K562 (cell line): ENCODE measurements at regions not wholly inside any gene's neighbourhood (a gene's known extent, or its start where the extent isn't known, plus 50 kb on each side); places are given as distances from the start of the nearest gene placed in this dataset.

ENCODE experiments used
- ATAC-seq: fragments of 200-7000 bp; cut with Tn5 transposase; 3 replicates; pipeline ENCODE4 v1.9.1; 2020; ENCODE audit warnings: moderate library complexity
- BruUV-seq: library from RNA; stranded (reverse); fragments of 400-500 nt; replicated peaks from 2 replicates; lab custom pipeline; 2021; lab: Mats Ljungman, UMichigan
- CTCF ChIA-PET: fragments of 300-600 bp; formaldehyde crosslinking; extraction: SDS; loops from one replicate; lab custom pipeline; 2021; ENCODE audit warnings: low intra/inter-chr PET ratio; lab: Yijun Ruan, JAX
- POLR2A ChIA-PET: fragments of 300-600, 350-650 bp; sonication (Branson Sonifier 250); formaldehyde crosslinking; extraction: SDS; loops from one replicate; lab custom pipeline; 2021; ENCODE audit warnings: antibody characterized with exemption, inconsistent platforms; lab: Yijun Ruan, JAX
- DNase-seq, 4 experiments: peaks; one replicate each; pipeline versions ENCODE4 v3.0.0 to v3.0.0-alpha.2; 2011 to 2018; ENCODE audit warnings: low spot score in 3 of 4, mixed read lengths in 3 of 4; ENCODE audit errors: extremely low read depth in 1 of 4
- FAIRE-seq: peaks from 2 replicates; lab custom pipeline; 2011; peaks lifted over from hg19 to GRCh38; lab: Jason Lieb, UNC
- H2AFZ ChIP-seq: 2 replicates; pipeline ENCODE4 v1.6.0; 2011; ENCODE audit warnings: low read depth, low read length, control low read depth, inconsistent platforms
- H3K27ac ChIP-seq: fragments of 200-600 bp; 3 replicates; pipeline ENCODE4 v1.8.0; 2011; ENCODE audit warnings: low read depth, mild to moderate bottlenecking, control low read depth, inconsistent platforms, low read length, moderate library complexity, mixed read lengths; ENCODE audit errors: extremely low read depth
- H3K27me3 ChIP-seq, 2 experiments: fragments of 300-600 bp in 1 of 2; 2 replicates in 1 of 2; 3 replicates in 1 of 2; pipeline versions ENCODE4 v1.6.0 to v1.8.0; 2011; ENCODE audit warnings: inconsistent platforms in 2 of 2, low read length in 2 of 2, mild to moderate bottlenecking in 1 of 2, mixed read lengths in 1 of 2, moderate library complexity in 1 of 2; ENCODE audit not compliant: control insufficient read depth in 2 of 2, insufficient read depth in 2 of 2
- H3K36me3 ChIP-seq: fragments of 300-600 bp; 3 replicates; pipeline ENCODE4 v1.8.0; 2011; ENCODE audit warnings: mild to moderate bottlenecking, low read length, inconsistent platforms; ENCODE audit not compliant: control insufficient read depth, insufficient read depth
- H3K4me1 ChIP-seq, 2 experiments: fragments of 200-600 bp in 1 of 2; replicated peaks in 1 of 2; 2 replicates in 1 of 2; 3 replicates in 1 of 2; pipeline versions ENCODE4 v1.5.1 to v1.8.0; 2011; ENCODE audit warnings: inconsistent platforms in 2 of 2, low read length in 2 of 2, mild to moderate bottlenecking in 1 of 2, mixed read lengths in 1 of 2, moderate library complexity in 1 of 2; ENCODE audit not compliant: control insufficient read depth in 2 of 2, insufficient read depth in 2 of 2
- H3K4me2 ChIP-seq: 2 replicates; pipeline ENCODE4 v1.6.1; 2011; ENCODE audit warnings: low read length, control low read depth, inconsistent platforms, mixed read lengths; ENCODE audit not compliant: insufficient read depth
- H3K4me3 ChIP-seq: fragments of 200-600 bp; sonication (generic), shearing (Covaris generic); 2 replicates; pipeline ENCODE4 v1.5.1; 2016; ENCODE audit warnings: control low read depth, inconsistent platforms
- H3K79me2 ChIP-seq: fragments of 200-600 bp; 3 replicates; pipeline ENCODE4 v1.8.0; 2011; ENCODE audit warnings: low read length, inconsistent platforms; ENCODE audit not compliant: control insufficient read depth, insufficient read depth
- H3K9ac ChIP-seq, 2 experiments: 2 replicates each; pipeline versions ENCODE4 v1.6.0 to v1.6.1; 2011; ENCODE audit warnings: low read depth in 2 of 2, low read length in 2 of 2, control low read depth in 1 of 2, inconsistent platforms in 1 of 2, mild to moderate bottlenecking in 1 of 2, mixed read lengths in 1 of 2; ENCODE audit not compliant: insufficient read depth in 1 of 2
- H3K9me1 ChIP-seq: one replicate; pipeline ENCODE4 v1.6.0; 2011; ENCODE audit warnings: inconsistent platforms, mild to moderate bottlenecking, low read length, moderate library complexity; ENCODE audit not compliant: control insufficient read depth, insufficient read depth
- H3K9me3 ChIP-seq: replicated peaks from 2 replicates; pipeline ENCODE4 v1.5.1; 2011; ENCODE audit warnings: low read depth, low read length, inconsistent platforms; ENCODE audit not compliant: control insufficient read depth, insufficient read depth
- H4K20me1 ChIP-seq: replicated peaks from 2 replicates; pipeline ENCODE4 v1.6.1; 2011; ENCODE audit warnings: low read length, inconsistent platforms, mixed read lengths; ENCODE audit not compliant: control insufficient read depth, insufficient read depth
- ARID1B ChIP-seq: fragments of 450-650 bp; IDR thresholded peaks from 2 replicates; pipeline ENCODE4 v1.6.1; 2016; ENCODE audit warnings: antibody characterized with exemption, mild to moderate bottlenecking, inconsistent platforms
- CBFA2T3 ChIP-seq: fragments of 450-650 bp; IDR thresholded peaks from 2 replicates; pipeline ENCODE4 v1.6.1; 2017
- CBX3 ChIP-seq, 2 experiments: IDR thresholded peaks; 1 replicate in 1 of 2; 2 replicates in 1 of 2; pipeline ENCODE4 v1.6.1; 2012; ENCODE audit warnings: inconsistent platforms in 2 of 2, low read length in 2 of 2, borderline replicate concordance in 1 of 2, control low read depth in 1 of 2
- DPF2 ChIP-seq: fragments of 450-650 bp; IDR thresholded peaks from 2 replicates; pipeline ENCODE4 v1.6.1; 2016
- FOSL1 ChIP-seq: fragments of 200-800 bp; sonication (Bioruptor generic); conservative IDR thresholded peaks from 2 replicates; pipeline ENCODE4 v1.6.1; 2016; ENCODE audit warnings: missing genetic modification characterization, missing compliant biosample characterization
- GATAD2A ChIP-seq: fragments of 450-650 bp; IDR thresholded peaks from 2 replicates; pipeline ENCODE4 v1.6.1; 2017
- HNRNPLL ChIP-seq: fragments of 200-400 bp; formaldehyde crosslinking; IDR thresholded peaks from 2 replicates; pipeline ENCODE4 v1.6.1; 2017; ENCODE audit warnings: low read length, low read depth, mild to moderate bottlenecking; ENCODE audit not compliant: poor library complexity, severe bottlenecking
- JUN ChIP-seq, 2 experiments: sonication (generic) in 1 of 2; formaldehyde crosslinking in 1 of 2; IDR thresholded peaks; 2 replicates each; pipeline versions ENCODE4 v1.6.1 to v1.8.0; 2012 to 2022; ENCODE audit warnings: borderline replicate concordance in 2 of 2, mild to moderate bottlenecking in 2 of 2, improper control_type of control experiment in 1 of 2, low read depth in 1 of 2, low read length in 1 of 2, missing genetic modification reagents in 1 of 2
- JUND ChIP-seq, 2 experiments: IDR thresholded peaks; 2 replicates in 1 of 2; 3 replicates in 1 of 2; pipeline ENCODE4 v1.6.1; 2011; ENCODE audit warnings: borderline replicate concordance in 2 of 2, low read depth in 2 of 2, low read length in 2 of 2, improper control_type of control experiment in 1 of 2, missing biosample characterization in 1 of 2, missing genetic modification characterization in 1 of 2, missing genetic modification reagents in 1 of 2
- MEIS2 ChIP-seq: fragments of 450-650 bp; IDR thresholded peaks from 2 replicates; pipeline ENCODE4 v1.6.1; 2014; ENCODE audit warnings: mild to moderate bottlenecking; ENCODE audit not compliant: partially characterized antibody
- NRF1 ChIP-seq, 2 experiments: fragments of 450-650 bp; IDR thresholded peaks in 1 of 2; conservative IDR thresholded peaks in 1 of 2; 2 replicates each; pipeline ENCODE4 v1.6.1; 2014; ENCODE audit warnings: mild to moderate bottlenecking in 2 of 2
- PPARD ChIP-seq: fragments of 250-450 bp; sonication (Bioruptor Pico); IDR thresholded peaks from 2 replicates; pipeline ENCODE4 v1.8.0; 2022; ENCODE audit warnings: inconsistent platforms, mild to moderate bottlenecking, moderate library complexity
- SMARCA4 ChIP-seq: fragments of 450-650 bp; IDR thresholded peaks from 2 replicates; pipeline ENCODE4 v1.6.1; 2016
- SMARCE1 ChIP-seq: fragments of 450-650 bp; IDR thresholded peaks from 2 replicates; pipeline ENCODE4 v1.7.1; 2016; ENCODE audit warnings: mild to moderate bottlenecking
- ZSCAN29 ChIP-seq: fragments of 450-650 bp; IDR thresholded peaks from 2 replicates; pipeline ENCODE4 v1.6.1; 2017
- WGBS: fragments of 100-300 bp; shearing (Covaris generic); methylation state at CpG from one replicate; pipeline ENCODE4 v1.1.6; 2016; ENCODE audit warnings: low coverage, mixed read lengths; ENCODE audit not compliant: insufficient coverage; ENCODE audit errors: missing lambda C conversion rate; 5-methylcytosine and 5-hydroxymethylcytosine counted together
- in situ Hi-C: fragments of 300-500 bp; cut with MboI; formaldehyde crosslinking; loops from 4 replicates; pipeline ENCODE4 v1.15.0; 2018; ENCODE audit warnings: inconsistent platforms, mixed read lengths
- intact Hi-C: fragments of 100-400 bp; cut with micrococcal nuclease; formaldehyde crosslinking; loops from 2 replicates; pipeline ENCODE4 v1.14.2; 2022
- TF ChIP-seq, protein P1 (sequence below), 2 experiments: fragments of 450-650 bp in 1 of 2; sonication (generic) in 1 of 2; formaldehyde crosslinking in 1 of 2; IDR thresholded peaks in 1 of 2; conservative IDR thresholded peaks in 1 of 2; 2 replicates each; pipeline versions ENCODE4 v1.6.1 to v1.8.1; 2016 to 2023; ENCODE audit warnings: mild to moderate bottlenecking in 2 of 2, moderate library complexity in 2 of 2, inconsistent platforms in 1 of 2, missing genetic modification reagents in 1 of 2
- TF ChIP-seq, protein P2 (sequence below): fragments of 450-650 bp; formaldehyde crosslinking; IDR thresholded peaks from 2 replicates; pipeline ENCODE4 v1.4.0; 2022; ENCODE audit warnings: missing genetic modification characterization
- TF ChIP-seq, protein P3 (sequence below): fragments of 450-650 bp; IDR thresholded peaks from 2 replicates; pipeline ENCODE4 v1.6.1; 2016

- TF ChIP-seq FOSL1 (tag) (peak; percentile 72), SMARCE1 (peak; percentile 41; the same call in 1 of the 2 replicates), NRF1 (conservative IDR thresholded peaks at IDR 0.05 in 1 of 2, IDR thresholded peaks at IDR 0.05 in 1 of 2) (peak; percentile 75 to 77), SMARCA4 (peak; percentile 58), ZSCAN29 (no peak), PPARD (CRISPR knock-in tag) (no peak), JUN (IDR thresholded peaks at IDR 0.05; ENCODE audit: borderline replicate concordance, low read depth, low read length) (0 out of 2 replicates have a peak, but pooled peaks have one; percentile 18), JUN (CRISPR knock-in tag; IDR thresholded peaks at IDR 0.05; ENCODE audit: borderline replicate concordance) (no peak), HNRNPLL (peak; percentile 87), CBX3 (IDR thresholded peaks at IDR 0.05; ENCODE audit: borderline replicate concordance in 1 of 2, low read length in 2 of 2) (no peak), CBFA2T3 (peak; percentile 14; the same call in 1 of the 2 replicates), MEIS2 (peak; percentile 22), ARID1B (peak; percentile 52), DPF2 (peak; percentile 53; the same call in 1 of the 2 replicates), JUND (IDR thresholded peaks at IDR 0.05; ENCODE audit: borderline replicate concordance, low read depth, low read length) (peak; percentile 77; the same call in 1 of the 2 replicates), JUND (tag; IDR thresholded peaks at IDR 0.05; ENCODE audit: borderline replicate concordance, low read depth, low read length) (peak; percentile 76; the same call in 1 of the 3 replicates), GATAD2A (no peak)
- TF ChIP-seq, protein P1, sequence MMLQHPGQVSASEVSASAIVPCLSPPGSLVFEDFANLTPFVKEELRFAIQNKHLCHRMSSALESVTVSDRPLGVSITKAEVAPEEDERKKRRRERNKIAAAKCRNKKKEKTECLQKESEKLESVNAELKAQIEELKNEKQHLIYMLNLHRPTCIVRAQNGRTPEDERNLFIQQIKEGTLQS (IDR thresholded peaks at IDR 0.05), result peak; percentile 56
- TF ChIP-seq, protein P1 (CRISPR knock-in tag; conservative IDR thresholded peaks at IDR 0.05), result no peak
- TF ChIP-seq, protein P2, sequence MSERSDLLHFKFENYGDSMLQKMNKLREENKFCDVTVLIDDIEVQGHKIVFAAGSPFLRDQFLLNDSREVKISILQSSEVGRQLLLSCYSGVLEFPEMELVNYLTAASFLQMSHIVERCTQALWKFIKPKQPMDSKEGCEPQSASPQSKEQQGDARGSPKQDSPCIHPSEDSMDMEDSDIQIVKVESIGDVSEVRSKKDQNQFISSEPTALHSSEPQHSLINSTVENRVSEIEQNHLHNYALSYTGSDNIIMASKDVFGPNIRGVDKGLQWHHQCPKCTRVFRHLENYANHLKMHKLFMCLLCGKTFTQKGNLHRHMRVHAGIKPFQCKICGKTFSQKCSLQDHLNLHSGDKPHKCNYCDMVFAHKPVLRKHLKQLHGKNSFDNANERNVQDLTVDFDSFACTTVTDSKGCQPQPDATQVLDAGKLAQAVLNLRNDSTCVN (CRISPR knock-in tag), result no peak
- TF ChIP-seq, protein P3, sequence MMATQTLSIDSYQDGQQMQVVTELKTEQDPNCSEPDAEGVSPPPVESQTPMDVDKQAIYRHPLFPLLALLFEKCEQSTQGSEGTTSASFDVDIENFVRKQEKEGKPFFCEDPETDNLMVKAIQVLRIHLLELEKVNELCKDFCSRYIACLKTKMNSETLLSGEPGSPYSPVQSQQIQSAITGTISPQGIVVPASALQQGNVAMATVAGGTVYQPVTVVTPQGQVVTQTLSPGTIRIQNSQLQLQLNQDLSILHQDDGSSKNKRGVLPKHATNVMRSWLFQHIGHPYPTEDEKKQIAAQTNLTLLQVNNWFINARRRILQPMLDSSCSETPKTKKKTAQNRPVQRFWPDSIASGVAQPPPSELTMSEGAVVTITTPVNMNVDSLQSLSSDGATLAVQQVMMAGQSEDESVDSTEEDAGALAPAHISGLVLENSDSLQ, result peak; percentile 25; the same call in 1 of the 2 replicates
- no TSS peak for BruUV-seq
- ChIA-PET CTCF (no interaction called here), POLR2A (no interaction called here)
- Histone ChIP-seq H3K36me3 (no peaks in the 10 kb centered on the region), H3K9me1 (no peaks in the 10 kb centered on the region), H3K27ac (no peak overlapping the region), H3K27me3 (no peaks in the 10 kb centered on the region), H3K4me2 (no peak overlapping the region), H3K79me2 (no peaks in the 10 kb centered on the region), H3K9ac (no peak overlapping the region), H4K20me1 (no peaks in the 10 kb centered on the region), H3K4me3 (no peak overlapping the region), H2AFZ (no peak overlapping the region), H3K9me3 (no peaks in the 10 kb centered on the region), H3K4me1 (peaks cover 0 to 20% of the 10 kb centered on the region in 2 experiments; a peak in 4 of 5 replicates)
- intact Hi-C loops, result no loop called here
- in situ Hi-C loops, result no loop called here
- peak; percentile 78 for ATAC-seq
- peak; percentile 52 for FAIRE-seq
- 22% methylated on average over 3 of the region's 3 CpGs for WGBS
- peak in 3 of 4 experiments; percentile 7 to 77 (median 42) for DNase-seq
These were observed 220.4 kb upstream of the HTR2A start for GRCh38 chr13:47117268-47117667.
